ENCODE measurements at regions not wholly inside any gene's neighbourhood (a gene's known extent, or its start where the extent isn't known, plus 50 kb on each side); places are given as distances from the start of the nearest gene placed in this dataset.
"Not testable (repeated sequence)": the region's sequence is repeated elsewhere in the genome, so short reads cannot be mapped to it uniquely, and the experiment has no call there.

- DNase-seq (ENCODE audit: low spot score), result no peak
Observed at GRCh38 chr14:89524990-89525667, 108.1 kb upstream of the FOXN3 start.

DNA sequence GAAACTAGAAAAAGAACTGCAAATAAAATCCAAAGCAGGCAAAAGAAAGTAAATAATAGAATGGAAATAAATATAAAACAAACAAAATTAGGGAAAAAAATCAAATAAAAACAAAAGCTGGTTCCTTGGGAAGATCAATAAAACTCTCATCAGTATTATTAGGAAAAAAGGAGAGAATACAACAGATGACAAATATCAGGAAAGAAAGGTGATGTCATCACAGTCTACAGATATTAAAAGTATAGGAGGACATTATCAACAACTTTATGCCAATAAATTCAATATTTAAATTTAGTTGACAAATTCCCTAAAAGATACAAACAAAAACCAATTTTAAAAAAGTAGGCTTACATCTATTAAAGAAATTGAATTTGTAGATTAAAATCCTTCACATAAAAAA lies 107.4 kb upstream of the FOXN3 start:
- no peak for DNase-seq (ENCODE audit: low spot score)

DNA sequence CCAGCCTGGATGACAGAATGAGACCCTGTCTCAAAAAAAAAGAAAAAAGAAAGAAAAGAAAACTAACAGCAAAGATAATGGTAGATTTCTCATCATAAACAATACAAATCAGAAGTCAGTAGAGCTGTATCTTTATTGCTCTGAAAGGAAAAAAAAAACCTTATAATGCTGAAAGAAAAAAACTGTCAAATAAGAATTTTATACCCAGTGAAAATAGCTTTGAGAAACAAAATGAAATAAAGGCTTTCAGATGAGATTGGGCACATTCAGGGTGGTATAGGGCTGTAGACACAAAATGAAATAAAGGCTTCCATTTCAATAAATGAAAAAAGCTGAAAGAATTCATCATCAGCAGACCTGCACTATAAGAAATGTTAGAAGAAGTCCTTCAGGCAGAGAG lies 105.0 kb upstream of the FOXN3 start:
- no peak for DNase-seq (ENCODE audit: low spot score)

DNA sequence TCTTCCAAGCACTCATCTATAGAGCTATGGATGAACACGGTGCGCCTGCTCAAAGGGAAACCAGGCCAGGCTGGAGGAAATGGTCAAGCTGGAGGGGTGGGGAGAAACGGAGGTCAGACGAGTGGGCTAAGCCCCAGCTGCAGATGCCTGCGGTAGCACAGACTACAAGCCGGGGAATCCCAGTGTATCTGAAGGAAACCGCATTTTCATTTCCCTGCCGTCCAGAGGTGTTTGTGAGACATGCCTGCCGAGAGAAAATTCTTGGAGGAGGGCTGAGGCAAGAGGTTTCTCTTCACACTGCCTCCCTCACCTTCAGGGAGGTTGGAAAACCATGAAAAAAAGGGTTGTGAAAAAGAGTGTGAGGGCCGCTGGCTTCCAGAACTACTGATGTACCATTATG lies 102.0 kb upstream of the FOXN3 start:
- DNase-seq (ENCODE audit: low spot score), result no peak

GRCh38 chr14:89516173-89516572 lies 99.1 kb upstream of the FOXN3 start:
- DNase-seq (ENCODE audit: low spot score), result no peak

- no peak for DNase-seq (ENCODE audit: low spot score)
Observed at GRCh38 chr14:89514601-89515000, 97.6 kb upstream of the FOXN3 start.

GRCh38 chr14:89509891-89510290 lies 92.9 kb upstream of the FOXN3 start:
- DNase-seq (ENCODE audit: low spot score), result no peak

DNA sequence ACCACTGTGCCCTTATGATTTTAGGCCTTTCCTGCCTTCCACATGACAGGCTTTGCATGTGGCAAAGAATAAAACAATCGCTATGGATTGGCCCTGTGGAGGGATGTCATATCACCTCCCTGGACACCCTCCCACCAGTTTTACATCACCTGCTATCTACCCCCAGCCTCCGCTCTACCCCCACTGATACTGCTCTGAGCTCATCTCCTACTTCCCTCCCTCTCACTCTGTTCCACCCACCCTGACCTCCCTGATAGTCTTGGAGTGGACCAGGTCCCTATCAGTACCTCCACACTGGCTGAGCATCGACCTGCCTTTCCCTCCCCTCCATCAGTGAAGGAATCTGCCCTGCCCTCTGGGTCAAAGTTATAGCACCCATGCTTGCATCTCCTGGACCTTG lies 91.8 kb upstream of the FOXN3 start:
- no peak for DNase-seq (ENCODE audit: low spot score)

GRCh38 chr14:89507926-89508460 lies 91.0 kb upstream of the FOXN3 start:
- DNase-seq (ENCODE audit: low spot score), result no peak

DNA sequence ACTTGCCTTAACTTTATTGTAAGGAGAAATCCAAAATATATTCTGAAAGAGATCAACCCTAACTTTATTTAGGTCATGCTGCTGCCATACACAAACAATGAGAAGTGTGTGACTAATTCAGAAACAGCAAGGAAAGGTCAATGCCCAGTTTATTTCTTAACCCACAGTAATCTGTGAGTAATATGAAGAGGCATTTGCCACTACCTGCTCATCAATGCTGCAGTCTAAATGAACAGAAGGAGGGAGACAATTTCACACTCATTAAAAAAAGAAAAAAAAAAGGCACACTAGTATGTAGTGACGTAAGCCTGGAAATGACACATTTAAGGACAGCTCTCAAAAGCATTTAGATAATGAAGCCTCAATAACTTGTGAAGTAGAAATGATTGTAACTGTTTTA lies 90.5 kb upstream of the FOXN3 start:
- no peak for DNase-seq (ENCODE audit: low spot score)

DNA sequence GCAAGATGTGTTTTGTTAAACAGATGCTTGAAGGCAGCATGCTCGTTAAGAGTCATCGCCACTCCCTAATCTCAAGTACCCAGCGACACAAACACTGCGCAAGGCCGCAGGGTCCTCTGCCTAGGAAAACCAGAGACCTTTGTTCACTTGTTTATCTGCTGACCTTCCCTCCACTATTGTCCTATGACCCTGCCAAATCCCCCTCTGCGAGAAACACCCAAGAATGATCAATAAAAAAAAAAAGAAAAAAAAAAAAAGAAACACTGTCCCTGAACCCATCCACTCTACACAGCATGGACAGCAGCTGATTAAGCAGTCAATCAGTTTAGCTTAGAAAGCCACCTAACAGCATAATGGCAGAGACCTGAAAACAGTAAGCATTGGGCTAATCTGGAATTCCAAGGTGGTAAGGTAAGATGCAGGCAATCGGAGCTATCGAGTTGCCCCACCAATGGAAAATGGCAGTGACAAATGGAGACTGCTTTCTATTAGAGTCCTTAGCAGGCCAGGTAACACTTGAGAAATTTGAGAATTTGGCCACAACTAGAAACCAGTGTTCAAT lies 89.9 kb upstream of the FOXN3 start:
- not testable (repeated sequence) for DNase-seq (ENCODE audit: low spot score)

GRCh38 chr14:89504602-89505313 lies 87.7 kb upstream of the FOXN3 start:
- DNase-seq (ENCODE audit: low spot score), result no peak

GRCh38 chr14:89504091-89504490 lies 87.1 kb upstream of the FOXN3 start:
- no peak for DNase-seq (ENCODE audit: low spot score)

GRCh38 chr14:89503431-89503996 lies 86.5 kb upstream of the FOXN3 start:
- no peak for DNase-seq (ENCODE audit: low spot score)

- DNase-seq (ENCODE audit: low spot score), result no peak
Observed at GRCh38 chr14:89502966-89503365, 85.9 kb upstream of the FOXN3 start.

DNA sequence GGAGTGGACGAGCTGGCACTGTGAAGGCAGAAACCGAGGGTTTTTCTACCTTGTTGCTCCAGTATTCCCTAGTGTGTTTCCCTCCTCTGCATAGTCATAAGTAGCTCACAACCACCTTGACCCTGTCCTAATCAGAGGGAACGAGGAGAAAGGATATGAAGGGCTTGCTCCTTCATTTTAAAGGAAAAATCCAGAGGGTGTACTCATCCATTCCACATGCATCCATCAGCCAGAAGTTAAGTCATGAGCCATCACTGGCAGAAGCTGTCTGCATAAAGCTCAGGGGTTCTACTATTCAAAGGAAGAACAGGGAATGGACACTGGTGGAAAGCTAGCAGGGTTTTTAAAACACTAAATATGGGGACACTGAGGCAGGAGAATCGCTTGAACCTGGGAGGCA lies 84.3 kb upstream of the FOXN3 start:
- no peak for DNase-seq (ENCODE audit: low spot score)

DNA sequence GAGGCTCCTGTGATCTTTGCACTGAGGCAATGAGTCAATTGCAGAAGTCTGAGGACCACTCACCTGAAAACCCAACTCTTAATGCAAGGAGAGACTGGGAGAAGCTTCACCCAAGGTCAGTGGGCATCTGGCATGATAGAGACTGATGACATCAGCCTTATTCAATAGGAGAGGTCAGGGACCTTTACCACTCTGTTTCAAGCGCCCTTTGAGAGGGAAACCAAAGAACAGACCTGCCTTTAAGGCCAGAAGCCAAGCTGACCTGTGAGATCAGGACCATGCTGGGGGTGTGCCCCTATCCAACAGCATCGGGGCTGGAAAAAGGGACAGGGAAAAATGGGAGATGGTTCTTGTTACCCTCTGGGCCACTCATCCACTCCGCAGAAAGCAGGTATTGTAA lies 83.3 kb upstream of the FOXN3 start:
- no peak for DNase-seq (ENCODE audit: low spot score)

GRCh38 chr14:89498878-89499277 lies 81.8 kb upstream of the FOXN3 start:
- DNase-seq (ENCODE audit: low spot score), result no peak

GRCh38 chr14:89495718-89496117 lies 78.7 kb upstream of the FOXN3 start:
- no peak for DNase-seq (ENCODE audit: low spot score)

GRCh38 chr14:89493877-89494634 lies 77.0 kb upstream of the FOXN3 start:
- DNase-seq (ENCODE audit: low spot score), result no peak

GRCh38 chr14:89493406-89493805 lies 76.4 kb upstream of the FOXN3 start:
- DNase-seq (ENCODE audit: low spot score), result no peak

- DNase-seq (ENCODE audit: low spot score), result no peak
Observed at GRCh38 chr14:89491711-89492381, 74.8 kb upstream of the FOXN3 start.
